ENCODE measurements at regions not wholly inside any gene's neighbourhood (a gene's known extent, or its start where the extent isn't known, plus 50 kb on each side); places are given as distances from the start of the nearest gene placed in this dataset.
A peak's percentile ranks its signal among the peaks of the same experiment; 100 is the strongest.

DNA sequence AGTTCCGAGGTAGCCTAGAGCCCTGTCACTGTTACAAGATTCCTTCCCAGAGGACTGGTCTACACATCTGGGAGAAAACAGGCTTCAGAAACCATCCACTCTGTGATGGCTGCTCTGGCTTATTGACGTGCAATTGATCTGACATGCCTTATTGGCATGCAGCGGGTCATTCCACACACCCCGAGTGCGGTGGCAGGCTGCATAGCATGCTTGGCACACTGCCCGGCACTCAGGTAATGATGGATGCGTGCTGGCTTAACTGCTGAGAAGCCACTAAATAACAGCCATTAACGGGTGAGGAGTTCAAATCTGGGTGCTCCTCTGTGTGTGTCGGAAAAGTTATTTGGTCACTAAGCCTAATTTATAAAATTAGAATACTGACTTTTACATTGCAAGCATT, 67.9 kb upstream of the CDH4 start:
- no peak for DNase-seq (ENCODE audit: low read depth, low spot score)

DNA sequence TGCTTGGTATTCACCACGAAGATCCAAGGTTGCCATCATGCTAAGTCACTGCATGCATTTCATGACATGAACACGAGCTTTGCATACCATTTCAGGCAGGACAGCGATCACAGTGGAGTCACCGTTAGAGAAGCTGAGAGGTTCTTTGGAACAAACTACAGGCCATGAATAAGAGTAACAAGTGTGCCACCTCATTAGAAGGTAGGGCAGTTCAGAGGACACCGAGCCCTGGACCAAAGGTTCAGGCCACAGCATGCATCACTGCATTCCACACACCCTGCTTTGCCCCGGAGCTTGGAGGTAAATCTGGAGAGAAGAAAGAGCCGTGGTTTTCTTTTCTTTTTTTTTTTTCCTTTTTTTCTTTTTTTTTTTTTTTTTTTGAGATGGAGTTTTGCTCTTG, 66.9 kb upstream of the CDH4 start:
- DNase-seq (ENCODE audit: low read depth, low spot score), result no peak

DNA sequence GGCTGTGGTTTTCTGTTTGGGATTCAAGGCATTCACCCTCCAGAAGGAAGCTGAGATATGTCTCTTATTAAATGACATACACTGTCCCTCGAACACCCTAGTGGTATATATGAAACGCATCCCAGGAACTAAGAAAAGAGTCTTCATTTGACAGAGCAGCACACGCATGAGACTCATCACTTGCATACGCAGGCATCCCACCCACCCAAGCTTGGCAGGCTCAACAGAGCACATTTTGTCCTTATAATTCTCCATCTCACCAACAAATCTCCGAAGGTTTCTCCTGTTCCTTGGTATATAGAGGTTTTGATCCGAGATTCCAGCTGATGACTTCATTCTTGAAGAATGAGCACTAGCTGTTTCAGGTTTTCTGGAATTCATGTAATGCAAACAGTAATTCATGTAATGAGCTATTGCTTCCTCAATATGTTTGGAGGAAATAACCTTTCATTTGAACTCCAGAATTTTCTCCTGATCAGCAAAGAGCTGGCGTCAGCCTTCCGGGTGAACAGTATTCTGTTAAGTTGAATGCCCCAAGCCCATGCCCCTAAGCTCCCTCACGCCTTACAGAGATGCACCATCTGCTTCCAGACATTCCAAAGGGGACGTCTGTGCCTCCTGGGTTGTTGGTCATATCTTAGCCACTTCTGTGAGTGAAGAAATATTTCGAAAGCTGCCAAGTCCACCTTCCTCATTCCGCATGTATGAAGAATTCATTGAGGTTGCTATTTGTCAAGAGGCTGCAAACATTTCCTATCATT, 66.0 kb upstream of the CDH4 start:
- DNase-seq (ENCODE audit: low read depth, low spot score), result peak; percentile 21

DNA sequence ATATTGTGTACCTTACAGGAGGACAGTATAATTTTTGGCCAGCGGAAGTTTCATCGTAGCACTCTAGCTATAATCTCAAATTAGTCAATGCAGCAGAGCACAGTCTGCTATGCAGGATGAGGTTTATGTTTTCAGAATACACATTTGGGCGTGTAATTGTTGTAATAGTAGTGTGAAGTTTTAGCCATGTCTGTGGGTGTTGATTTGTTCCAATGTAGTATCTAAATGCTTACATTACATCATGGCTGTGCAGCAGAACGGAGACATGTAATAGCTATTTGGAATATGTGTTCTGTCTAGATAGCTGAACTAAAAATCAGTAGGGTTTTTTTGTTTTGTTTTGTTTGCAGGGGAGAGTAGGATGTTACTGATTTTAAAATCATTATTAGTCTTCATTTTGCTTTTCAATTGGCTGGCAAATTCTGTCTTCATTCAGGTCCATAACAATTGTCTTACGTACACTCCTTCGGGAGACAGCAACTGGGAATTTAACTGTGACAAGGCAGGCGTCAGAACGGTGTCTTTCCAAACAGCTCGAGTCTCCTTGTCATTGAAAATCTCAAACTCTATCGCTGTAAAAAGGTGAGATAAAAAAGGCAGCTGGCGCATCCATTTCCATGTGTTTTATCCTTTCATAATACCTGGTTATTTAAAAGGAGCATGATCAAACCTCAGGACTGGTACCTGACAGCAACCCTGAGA, 65.1 kb upstream of the CDH4 start:
- DNase-seq (ENCODE audit: low read depth, low spot score), result no peak

DNA sequence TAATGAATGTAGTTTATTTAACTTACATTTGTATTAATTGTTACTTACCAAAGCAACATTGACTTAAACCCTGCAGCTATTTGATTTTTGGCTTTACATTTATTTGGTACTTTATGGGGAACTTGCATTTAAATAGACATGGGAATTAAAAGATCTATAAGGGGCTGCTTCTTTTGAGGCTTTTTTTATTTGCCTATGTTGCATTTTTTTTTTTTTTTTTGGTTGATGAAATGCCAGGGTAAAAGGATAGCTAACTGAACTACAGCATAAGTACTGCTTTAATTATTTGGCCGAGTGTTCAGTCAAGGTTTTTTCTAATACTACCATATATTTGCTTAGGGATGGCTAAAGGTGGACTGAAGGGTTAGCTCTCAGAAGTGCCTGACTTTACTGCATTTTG, 62.5 kb upstream of the CDH4 start:
- DNase-seq (ENCODE audit: low read depth, low spot score), result no peak

DNA sequence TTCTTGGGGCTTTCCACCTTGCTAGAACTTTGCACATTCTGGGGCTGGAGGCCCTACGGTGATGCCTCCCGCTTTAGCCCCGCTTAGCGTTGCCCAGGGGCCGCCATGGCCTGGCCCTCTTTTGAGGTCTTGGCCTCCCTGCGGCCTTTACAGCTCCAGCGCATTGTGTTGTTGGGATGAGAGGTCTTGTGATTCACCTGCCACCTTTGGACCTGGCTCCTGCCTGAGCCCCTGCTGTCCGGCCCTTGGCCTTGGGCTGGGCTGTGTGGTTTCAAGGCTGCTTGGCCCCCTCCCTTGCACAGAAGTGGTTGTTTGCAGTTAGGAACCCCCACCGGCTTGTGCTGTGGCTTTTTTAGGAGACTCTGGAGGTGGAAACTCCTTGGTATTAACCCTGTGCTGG, 61.0 kb upstream of the CDH4 start:
- no peak for DNase-seq (ENCODE audit: low read depth, low spot score)

DNA sequence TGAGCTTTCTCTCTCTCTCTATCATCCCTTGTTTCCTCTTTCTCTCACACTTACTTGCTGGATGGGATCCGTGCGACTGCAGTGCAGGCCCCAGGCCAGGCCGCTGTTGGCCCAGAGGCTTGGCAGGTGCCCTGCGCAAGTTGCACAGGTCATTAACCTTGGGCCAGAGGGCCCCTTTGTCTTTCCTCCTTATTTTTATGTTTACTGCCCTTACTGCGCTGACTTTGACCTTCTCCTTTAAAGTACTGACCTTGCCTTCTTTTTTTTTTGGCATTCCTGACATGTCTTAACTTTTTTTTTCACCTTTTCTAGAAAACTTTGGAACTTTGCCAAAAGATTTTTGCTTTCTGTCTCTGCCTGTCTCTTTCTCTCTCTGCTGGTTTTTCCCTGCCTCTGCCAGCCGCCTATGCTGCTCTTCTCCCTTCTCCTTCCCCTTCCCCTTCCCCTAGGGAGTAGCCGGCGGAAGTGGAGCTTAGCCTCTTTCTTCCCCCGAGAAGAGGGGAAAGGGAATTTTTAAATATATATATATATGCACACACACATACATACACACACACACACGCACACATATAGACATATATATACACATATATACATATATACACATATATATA, 59.6 kb upstream of the CDH4 start:
- DNase-seq (ENCODE audit: low read depth, low spot score), result no peak

DNA sequence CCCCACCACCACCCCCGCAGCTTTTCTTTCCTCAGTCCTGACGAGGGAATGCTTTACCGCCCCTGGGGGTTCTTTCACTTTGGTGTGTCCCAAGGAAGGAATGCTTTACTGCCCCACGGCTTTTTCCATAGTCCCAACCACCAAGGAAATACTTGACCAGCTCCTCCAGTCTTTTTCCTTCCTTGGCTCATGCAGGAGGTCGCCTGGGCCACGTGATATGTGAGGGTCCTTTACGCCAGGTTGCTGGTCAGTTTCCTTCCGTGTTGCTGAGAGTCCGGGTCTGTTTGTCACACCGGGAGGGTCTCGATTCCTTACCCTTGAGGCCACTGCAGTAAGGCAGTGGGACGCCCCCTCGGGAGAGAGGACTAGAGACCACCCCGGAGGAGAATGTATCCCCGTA, 58.9 kb upstream of the CDH4 start:
- DNase-seq (ENCODE audit: low read depth, low spot score), result no peak
